Liver (tissue), 3 donors: ENCODE measurements at regions not wholly inside any gene's neighbourhood (a gene's known extent, or its start where the extent isn't known, plus 50 kb on each side); places are given as distances from the start of the nearest gene placed in this dataset.

Source experiments
- GABPA ChIP-seq, 2 donors: IDR thresholded peaks in 1 of 2; conservative IDR thresholded peaks in 1 of 2; 2 replicates each; pipeline ENCODE4 v1.6.1; 2016; ENCODE audit warnings: antibody characterized with exemption in 2 of 2, mild to moderate bottlenecking in 1 of 2, moderate library complexity in 1 of 2
- HNF4A ChIP-seq, 2 donors: conservative IDR thresholded peaks; 2 replicates each; pipeline ENCODE4 v1.6.1; 2016; ENCODE audit warnings: antibody characterized with exemption in 2 of 2, mild to moderate bottlenecking in 2 of 2
- HNF4G ChIP-seq: IDR thresholded peaks from 2 replicates; pipeline ENCODE4 v1.6.1; 2016; ENCODE audit warnings: antibody characterized with exemption
- RXRA ChIP-seq, 2 donors: IDR thresholded peaks; 2 replicates each; pipeline ENCODE4 v1.6.1; 2017 to 2018; ENCODE audit warnings: antibody characterized with exemption in 2 of 2, mild to moderate bottlenecking in 1 of 2
- SP1 ChIP-seq: IDR thresholded peaks from 2 replicates; pipeline ENCODE4 v1.6.1; 2018; ENCODE audit warnings: antibody characterized with exemption, mild to moderate bottlenecking
- TAF1 ChIP-seq: conservative IDR thresholded peaks from 2 replicates; pipeline ENCODE4 v1.6.1; 2016; ENCODE audit warnings: antibody characterized with exemption, mild to moderate bottlenecking
- YY1 ChIP-seq: IDR thresholded peaks from 2 replicates; pipeline ENCODE4 v1.6.1; 2016; ENCODE audit warnings: antibody characterized with exemption, mild to moderate bottlenecking
- TF ChIP-seq, protein P1 (sequence below): fragments of 150-350 bp; IDR thresholded peaks from 2 replicates; pipeline ENCODE4 v1.5.1; 2017; ENCODE audit warnings: improper control_type of control experiment, low read depth, low read length; ENCODE audit not compliant: missing input control
- TF ChIP-seq, protein P2 (sequence below): IDR thresholded peaks from 2 replicates; pipeline ENCODE4 v1.6.1; 2016; ENCODE audit warnings: antibody characterized with exemption, mild to moderate bottlenecking
- TF ChIP-seq, protein P3 (sequence below): IDR thresholded peaks from 2 replicates; pipeline ENCODE4 v1.6.1; 2016; ENCODE audit warnings: antibody characterized with exemption
- TF ChIP-seq, protein P4 (sequence below): IDR thresholded peaks from 2 replicates; pipeline ENCODE4 v1.6.1; 2016; ENCODE audit warnings: antibody characterized with exemption
- TF ChIP-seq, protein P5 (sequence below): IDR thresholded peaks from 2 replicates; pipeline ENCODE4 v1.6.1; 2016; ENCODE audit warnings: antibody characterized with exemption
- donor health status: healthy.
- donor health status: healthy.

DNA sequence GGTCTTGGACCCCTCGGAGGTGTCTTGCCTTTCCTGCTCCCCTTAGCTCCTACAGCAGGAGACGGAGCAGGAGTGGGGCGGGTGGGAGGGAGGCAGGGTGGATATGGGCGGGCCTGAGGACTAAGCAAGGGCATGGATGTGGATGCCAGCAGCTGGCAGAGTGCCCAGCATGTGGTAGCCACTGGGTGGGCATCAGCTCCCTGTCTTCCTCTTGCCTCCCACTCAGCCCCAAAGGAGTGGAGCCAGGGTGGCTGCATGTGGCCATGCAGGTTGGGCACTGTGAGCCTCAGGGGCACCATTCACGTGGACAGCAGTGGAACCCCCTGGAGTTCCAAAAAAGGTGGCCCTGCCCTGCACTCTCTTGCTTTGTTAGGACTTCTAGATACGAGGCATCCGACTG lies 90.1 kb upstream of the TBCA start:
- TF ChIP-seq HNF4G (no peak), GABPA (IDR thresholded peaks at IDR 0.05 in 1 of 2, conservative IDR thresholded peaks at IDR 0.05 in 1 of 2) (no peak), YY1 (no peak), RXRA (IDR thresholded peaks at IDR 0.05) (no peak), SP1 (no peak), TAF1 (no peak), HNF4A (conservative IDR thresholded peaks at IDR 0.05) (no peak)
- TF ChIP-seq, protein P1, sequence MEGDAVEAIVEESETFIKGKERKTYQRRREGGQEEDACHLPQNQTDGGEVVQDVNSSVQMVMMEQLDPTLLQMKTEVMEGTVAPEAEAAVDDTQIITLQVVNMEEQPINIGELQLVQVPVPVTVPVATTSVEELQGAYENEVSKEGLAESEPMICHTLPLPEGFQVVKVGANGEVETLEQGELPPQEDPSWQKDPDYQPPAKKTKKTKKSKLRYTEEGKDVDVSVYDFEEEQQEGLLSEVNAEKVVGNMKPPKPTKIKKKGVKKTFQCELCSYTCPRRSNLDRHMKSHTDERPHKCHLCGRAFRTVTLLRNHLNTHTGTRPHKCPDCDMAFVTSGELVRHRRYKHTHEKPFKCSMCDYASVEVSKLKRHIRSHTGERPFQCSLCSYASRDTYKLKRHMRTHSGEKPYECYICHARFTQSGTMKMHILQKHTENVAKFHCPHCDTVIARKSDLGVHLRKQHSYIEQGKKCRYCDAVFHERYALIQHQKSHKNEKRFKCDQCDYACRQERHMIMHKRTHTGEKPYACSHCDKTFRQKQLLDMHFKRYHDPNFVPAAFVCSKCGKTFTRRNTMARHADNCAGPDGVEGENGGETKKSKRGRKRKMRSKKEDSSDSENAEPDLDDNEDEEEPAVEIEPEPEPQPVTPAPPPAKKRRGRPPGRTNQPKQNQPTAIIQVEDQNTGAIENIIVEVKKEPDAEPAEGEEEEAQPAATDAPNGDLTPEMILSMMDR: no peak
- TF ChIP-seq, protein P2, sequence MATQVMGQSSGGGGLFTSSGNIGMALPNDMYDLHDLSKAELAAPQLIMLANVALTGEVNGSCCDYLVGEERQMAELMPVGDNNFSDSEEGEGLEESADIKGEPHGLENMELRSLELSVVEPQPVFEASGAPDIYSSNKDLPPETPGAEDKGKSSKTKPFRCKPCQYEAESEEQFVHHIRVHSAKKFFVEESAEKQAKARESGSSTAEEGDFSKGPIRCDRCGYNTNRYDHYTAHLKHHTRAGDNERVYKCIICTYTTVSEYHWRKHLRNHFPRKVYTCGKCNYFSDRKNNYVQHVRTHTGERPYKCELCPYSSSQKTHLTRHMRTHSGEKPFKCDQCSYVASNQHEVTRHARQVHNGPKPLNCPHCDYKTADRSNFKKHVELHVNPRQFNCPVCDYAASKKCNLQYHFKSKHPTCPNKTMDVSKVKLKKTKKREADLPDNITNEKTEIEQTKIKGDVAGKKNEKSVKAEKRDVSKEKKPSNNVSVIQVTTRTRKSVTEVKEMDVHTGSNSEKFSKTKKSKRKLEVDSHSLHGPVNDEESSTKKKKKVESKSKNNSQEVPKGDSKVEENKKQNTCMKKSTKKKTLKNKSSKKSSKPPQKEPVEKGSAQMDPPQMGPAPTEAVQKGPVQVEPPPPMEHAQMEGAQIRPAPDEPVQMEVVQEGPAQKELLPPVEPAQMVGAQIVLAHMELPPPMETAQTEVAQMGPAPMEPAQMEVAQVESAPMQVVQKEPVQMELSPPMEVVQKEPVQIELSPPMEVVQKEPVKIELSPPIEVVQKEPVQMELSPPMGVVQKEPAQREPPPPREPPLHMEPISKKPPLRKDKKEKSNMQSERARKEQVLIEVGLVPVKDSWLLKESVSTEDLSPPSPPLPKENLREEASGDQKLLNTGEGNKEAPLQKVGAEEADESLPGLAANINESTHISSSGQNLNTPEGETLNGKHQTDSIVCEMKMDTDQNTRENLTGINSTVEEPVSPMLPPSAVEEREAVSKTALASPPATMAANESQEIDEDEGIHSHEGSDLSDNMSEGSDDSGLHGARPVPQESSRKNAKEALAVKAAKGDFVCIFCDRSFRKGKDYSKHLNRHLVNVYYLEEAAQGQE: no peak
- TF ChIP-seq, protein P3, sequence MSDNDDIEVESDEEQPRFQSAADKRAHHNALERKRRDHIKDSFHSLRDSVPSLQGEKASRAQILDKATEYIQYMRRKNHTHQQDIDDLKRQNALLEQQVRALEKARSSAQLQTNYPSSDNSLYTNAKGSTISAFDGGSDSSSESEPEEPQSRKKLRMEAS: no peak
- TF ChIP-seq, protein P4, sequence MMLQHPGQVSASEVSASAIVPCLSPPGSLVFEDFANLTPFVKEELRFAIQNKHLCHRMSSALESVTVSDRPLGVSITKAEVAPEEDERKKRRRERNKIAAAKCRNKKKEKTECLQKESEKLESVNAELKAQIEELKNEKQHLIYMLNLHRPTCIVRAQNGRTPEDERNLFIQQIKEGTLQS: no peak
- TF ChIP-seq, protein P5, sequence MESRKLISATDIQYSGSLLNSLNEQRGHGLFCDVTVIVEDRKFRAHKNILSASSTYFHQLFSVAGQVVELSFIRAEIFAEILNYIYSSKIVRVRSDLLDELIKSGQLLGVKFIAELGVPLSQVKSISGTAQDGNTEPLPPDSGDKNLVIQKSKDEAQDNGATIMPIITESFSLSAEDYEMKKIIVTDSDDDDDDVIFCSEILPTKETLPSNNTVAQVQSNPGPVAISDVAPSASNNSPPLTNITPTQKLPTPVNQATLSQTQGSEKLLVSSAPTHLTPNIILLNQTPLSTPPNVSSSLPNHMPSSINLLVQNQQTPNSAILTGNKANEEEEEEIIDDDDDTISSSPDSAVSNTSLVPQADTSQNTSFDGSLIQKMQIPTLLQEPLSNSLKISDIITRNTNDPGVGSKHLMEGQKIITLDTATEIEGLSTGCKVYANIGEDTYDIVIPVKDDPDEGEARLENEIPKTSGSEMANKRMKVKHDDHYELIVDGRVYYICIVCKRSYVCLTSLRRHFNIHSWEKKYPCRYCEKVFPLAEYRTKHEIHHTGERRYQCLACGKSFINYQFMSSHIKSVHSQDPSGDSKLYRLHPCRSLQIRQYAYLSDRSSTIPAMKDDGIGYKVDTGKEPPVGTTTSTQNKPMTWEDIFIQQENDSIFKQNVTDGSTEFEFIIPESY: no peak
